ENCODE measurements at regions not wholly inside any gene's neighbourhood (a gene's known extent, or its start where the extent isn't known, plus 50 kb on each side); places are given as distances from the start of the nearest gene placed in this dataset.

DNA sequence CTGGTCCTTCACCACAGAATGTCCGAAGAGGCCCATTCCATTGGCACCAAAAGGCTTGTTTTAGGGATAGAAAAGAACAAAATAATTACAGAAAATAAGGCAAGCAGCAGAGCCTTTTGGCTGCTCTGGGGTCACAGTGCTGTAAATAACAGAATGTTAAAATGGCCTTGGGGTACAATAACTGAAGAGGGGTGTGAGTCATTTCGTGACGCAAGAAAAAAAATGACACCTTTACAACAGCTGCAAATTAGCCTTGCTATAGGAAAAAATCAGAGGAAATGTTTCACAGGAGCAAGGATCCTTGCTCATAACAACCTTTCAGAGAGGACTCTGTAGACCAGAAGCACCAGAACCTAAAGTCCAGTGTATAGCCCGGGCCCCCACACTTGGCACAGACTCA is 483.4 kb downstream of the OMA1 start:
- Histone ChIP-seq H3K27ac (no peak overlapping the region), H3K4me3 (no peak overlapping the region), H3K27me3 (no peaks in the 10 kb centered on the region), H3K9me3 (no peaks in the 10 kb centered on the region), H3K36me3 (replicated peaks in 1 of 2; ENCODE audit: insufficient read depth in 1 of 2, low read depth in 2 of 2) (no peaks in the 10 kb centered on the region), H3K4me1 (no peaks in the 10 kb centered on the region)
- intact Hi-C loops (cut with DNase I) = no loop called here
- TF ChIP-seq POLR2A (IDR thresholded peaks at IDR 0.05) = no peak
- TF ChIP-seq, protein P1, sequence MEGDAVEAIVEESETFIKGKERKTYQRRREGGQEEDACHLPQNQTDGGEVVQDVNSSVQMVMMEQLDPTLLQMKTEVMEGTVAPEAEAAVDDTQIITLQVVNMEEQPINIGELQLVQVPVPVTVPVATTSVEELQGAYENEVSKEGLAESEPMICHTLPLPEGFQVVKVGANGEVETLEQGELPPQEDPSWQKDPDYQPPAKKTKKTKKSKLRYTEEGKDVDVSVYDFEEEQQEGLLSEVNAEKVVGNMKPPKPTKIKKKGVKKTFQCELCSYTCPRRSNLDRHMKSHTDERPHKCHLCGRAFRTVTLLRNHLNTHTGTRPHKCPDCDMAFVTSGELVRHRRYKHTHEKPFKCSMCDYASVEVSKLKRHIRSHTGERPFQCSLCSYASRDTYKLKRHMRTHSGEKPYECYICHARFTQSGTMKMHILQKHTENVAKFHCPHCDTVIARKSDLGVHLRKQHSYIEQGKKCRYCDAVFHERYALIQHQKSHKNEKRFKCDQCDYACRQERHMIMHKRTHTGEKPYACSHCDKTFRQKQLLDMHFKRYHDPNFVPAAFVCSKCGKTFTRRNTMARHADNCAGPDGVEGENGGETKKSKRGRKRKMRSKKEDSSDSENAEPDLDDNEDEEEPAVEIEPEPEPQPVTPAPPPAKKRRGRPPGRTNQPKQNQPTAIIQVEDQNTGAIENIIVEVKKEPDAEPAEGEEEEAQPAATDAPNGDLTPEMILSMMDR (IDR thresholded peaks at IDR 0.05) = no peak
- 79 to 90% methylated on average over 4 of the region's 4 CpGs for WGBS, 2 donors
- DNase-seq (no peak), ATAC-seq (no peak)

DNA sequence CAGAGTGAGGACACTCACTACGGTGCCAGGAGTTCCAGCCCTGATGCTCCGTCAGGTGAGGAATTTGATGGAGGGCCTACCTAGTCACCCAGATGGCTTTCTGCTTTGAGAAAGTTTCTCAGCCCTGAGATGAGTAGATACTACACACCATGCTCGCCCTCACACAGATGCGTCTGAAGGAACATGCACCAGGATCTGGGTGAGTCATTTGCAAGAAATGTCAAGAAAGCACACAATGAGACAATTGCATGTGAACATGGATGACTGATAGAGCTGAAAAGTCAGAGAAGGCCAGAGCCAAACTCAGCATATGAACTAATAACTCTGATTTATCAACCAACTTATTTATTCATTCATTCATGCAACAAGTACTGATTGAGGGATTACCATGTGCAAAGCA is 483.9 kb downstream of the OMA1 start:
- Histone ChIP-seq H3K27ac (no peak overlapping the region), H3K4me1 (no peaks in the 10 kb centered on the region), H3K36me3 (replicated peaks in 1 of 2; ENCODE audit: insufficient read depth in 1 of 2, low read depth in 2 of 2) (no peaks in the 10 kb centered on the region), H3K4me3 (no peak overlapping the region), H3K27me3 (no peaks in the 10 kb centered on the region), H3K9me3 (no peaks in the 10 kb centered on the region)
- 77 to 78% methylated on average over 4 of the region's 4 CpGs for WGBS, 2 donors
- DNase-seq = no peak
- TF ChIP-seq, protein P1 (IDR thresholded peaks at IDR 0.05) = no peak
- no peak for TF ChIP-seq POLR2A (IDR thresholded peaks at IDR 0.05)
- intact Hi-C loops (cut with DNase I) = no loop called here
- no peak for ATAC-seq

DNA sequence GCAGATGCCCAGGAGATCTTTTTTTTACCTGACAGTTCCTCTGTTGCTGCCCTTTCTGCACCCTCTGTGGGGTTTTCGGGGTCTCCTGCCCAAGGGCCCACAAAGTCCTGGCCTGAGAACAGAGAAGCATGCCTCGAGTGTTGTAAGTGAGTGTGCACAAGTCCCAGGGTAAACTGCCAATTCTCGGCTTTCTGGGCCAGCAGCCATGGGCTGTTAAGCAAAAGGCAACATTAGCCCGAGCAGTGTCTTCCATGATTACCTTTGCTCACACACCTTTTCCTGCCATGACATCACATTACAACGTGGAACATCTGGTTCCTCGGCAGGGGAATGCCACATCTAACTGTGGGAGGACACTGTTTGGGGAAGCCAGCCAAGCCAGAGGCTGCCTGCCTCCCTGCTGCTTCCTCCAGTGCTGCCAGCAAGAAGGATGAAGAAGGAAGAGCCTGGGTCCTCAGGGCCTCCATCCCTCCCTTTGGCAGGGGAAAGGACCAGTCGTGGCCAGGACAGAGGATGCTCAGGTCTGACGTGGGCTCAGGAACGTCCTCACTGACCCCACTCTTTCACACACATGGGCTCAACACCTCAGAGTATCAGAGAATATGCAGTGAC is 485.9 kb downstream of the OMA1 start:
- WGBS, 2 donors = 49 to 53% methylated on average over 9 of the region's 9 CpGs
- Histone ChIP-seq H3K27ac (no peak overlapping the region), H3K9me3 (no peaks in the 10 kb centered on the region), H3K27me3 (no peaks in the 10 kb centered on the region), H3K4me1 (no peaks in the 10 kb centered on the region), H3K36me3 (replicated peaks in 1 of 2; ENCODE audit: insufficient read depth in 1 of 2, low read depth in 2 of 2) (no peaks in the 10 kb centered on the region), H3K4me3 (no peak overlapping the region)
- DNase-seq = no peak
- intact Hi-C loops (cut with DNase I) = no loop called here
- TF ChIP-seq POLR2A (IDR thresholded peaks at IDR 0.05) = no peak
- TF ChIP-seq, protein P1 (IDR thresholded peaks at IDR 0.05) = no peak
- ATAC-seq = no peak

DNA sequence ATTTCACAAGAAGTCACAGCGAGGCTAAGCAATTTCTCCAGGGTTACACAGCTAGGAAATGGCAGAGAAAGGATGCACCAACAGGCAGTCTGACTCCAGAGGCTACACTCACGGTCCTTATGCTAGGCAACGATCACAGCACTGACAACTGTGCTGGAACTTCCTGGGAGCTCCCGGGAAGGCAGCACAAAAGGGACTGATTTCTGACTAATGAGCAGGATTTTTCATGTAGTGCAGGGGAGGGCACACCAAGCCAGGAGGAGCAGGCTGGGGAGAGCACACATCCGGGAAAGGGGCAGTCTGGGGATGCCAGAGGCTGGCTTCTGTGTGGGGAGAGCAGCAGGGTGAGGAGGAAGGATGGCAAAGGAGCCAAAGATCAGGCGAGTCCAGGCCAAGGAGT is 486.7 kb downstream of the OMA1 start:
- TF ChIP-seq, protein P1 (IDR thresholded peaks at IDR 0.05) = no peak
- TF ChIP-seq POLR2A (IDR thresholded peaks at IDR 0.05) = no peak
- no peak overlapping the region for H3K27ac ChIP-seq
- no peak for DNase-seq
- WGBS, 2 donors = 55 to 56% methylated on average over 6 of the region's 6 CpGs
- intact Hi-C loops (cut with DNase I) = no loop called here
- H3K9me3 ChIP-seq = no peaks in the 10 kb centered on the region
- no peak overlapping the region for H3K4me3 ChIP-seq
- ATAC-seq = no peak
- H3K4me1 ChIP-seq = no peaks in the 10 kb centered on the region
- no peaks in the 10 kb centered on the region for H3K36me3 ChIP-seq (replicated peaks in 1 of 2; ENCODE audit: insufficient read depth in 1 of 2, low read depth in 2 of 2)
- H3K27me3 ChIP-seq = no peaks in the 10 kb centered on the region

DNA sequence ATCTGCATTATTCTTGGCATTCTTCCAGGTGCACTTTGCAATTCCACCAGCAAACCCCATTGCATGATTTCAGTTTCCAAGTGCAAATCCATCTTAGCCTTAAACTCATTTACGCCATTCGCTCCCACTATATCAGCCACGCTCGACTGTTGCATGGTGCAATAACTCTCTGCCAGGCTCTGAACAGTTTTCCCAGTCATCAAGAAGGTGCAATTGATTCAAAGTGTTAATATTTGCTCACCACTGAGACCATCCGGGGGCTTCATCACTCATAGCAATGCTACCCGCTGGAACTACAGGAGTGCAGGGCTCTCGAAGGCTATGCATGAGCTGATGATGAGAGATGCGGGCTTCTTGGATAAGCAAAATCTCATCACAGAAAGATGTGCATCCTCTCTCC is 488.2 kb downstream of the OMA1 start:
- Histone ChIP-seq H3K27me3 (no peaks in the 10 kb centered on the region), H3K9me3 (no peaks in the 10 kb centered on the region), H3K27ac (no peak overlapping the region), H3K4me1 (no peaks in the 10 kb centered on the region), H3K4me3 (no peak overlapping the region), H3K36me3 (replicated peaks in 1 of 2; ENCODE audit: insufficient read depth in 1 of 2, low read depth in 2 of 2) (no peaks in the 10 kb centered on the region)
- no peak for DNase-seq
- WGBS, 2 donors = 60 to 64% methylated on average over 8 of the region's 8 CpGs
- no peak for ATAC-seq
- no peak for TF ChIP-seq POLR2A (IDR thresholded peaks at IDR 0.05)
- TF ChIP-seq, protein P1 (IDR thresholded peaks at IDR 0.05) = no peak
- intact Hi-C loops (cut with DNase I) = no loop called here

Measured in body of pancreas (tissue), 4 donors.